D341Med (cell line): ENCODE measurements at regions not wholly inside any gene's neighbourhood (a gene's known extent, or its start where the extent isn't known, plus 50 kb on each side); places are given as distances from the start of the nearest gene placed in this dataset.

Source experiments
- DNase-seq: peaks from one replicate; pipeline ENCODE4 v3.0.0; 2012; ENCODE audit warnings: low spot score

- no peak for DNase-seq
These were observed 320.9 kb upstream of the PRDM1 start for GRCh38 chr6:105765239-105765638.

GRCh38 chr6:105764315-105764714 is 321.8 kb upstream of the PRDM1 start:
- no peak for DNase-seq

DNA sequence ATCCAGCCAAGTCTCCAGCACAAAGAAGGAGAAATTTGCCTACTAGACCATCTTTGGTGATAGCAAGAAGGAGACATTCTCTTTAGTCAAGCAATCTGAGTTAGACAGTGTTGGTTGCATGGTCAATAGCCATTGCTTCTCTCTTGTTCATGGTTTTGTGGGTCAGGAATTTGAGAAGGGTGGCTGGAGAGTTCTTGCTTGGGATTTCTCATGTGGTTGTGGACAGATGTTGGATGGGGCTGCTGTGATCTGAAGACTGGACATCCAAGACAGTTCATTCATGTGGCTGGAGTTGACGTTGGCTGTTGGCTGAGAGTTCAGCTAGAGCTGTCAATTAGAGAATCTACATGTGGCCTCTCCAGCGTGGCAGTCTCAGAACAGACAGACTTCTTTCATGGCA is 322.3 kb upstream of the PRDM1 start:
- no peak for DNase-seq

- DNase-seq, result no peak
These were observed 325.4 kb upstream of the PRDM1 start for GRCh38 chr6:105760746-105761145.

GRCh38 chr6:105759946-105760345 is 326.2 kb upstream of the PRDM1 start:
- no peak for DNase-seq

DNA sequence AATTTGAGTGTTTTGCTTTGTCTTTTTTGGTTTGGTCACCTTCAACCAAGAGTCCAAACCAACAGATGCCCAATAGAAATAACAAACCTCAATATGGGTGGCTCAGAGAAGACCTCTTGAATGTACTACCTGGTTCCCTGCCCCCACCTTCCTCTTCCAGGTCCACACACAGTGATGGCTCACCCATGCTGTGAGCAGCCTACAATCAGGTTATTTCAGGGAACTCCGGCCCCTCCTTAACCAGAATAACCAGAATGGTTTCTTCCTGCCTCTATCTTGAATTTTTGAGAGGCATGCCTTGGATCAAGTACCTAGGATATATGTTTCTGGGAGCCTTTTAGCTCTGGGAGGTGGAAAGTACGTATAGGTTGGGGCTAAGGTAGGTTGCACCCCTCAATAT is 327.1 kb upstream of the PRDM1 start:
- DNase-seq, result no peak

GRCh38 chr6:105757512-105758200 is 328.5 kb upstream of the PRDM1 start:
- no peak for DNase-seq

DNA sequence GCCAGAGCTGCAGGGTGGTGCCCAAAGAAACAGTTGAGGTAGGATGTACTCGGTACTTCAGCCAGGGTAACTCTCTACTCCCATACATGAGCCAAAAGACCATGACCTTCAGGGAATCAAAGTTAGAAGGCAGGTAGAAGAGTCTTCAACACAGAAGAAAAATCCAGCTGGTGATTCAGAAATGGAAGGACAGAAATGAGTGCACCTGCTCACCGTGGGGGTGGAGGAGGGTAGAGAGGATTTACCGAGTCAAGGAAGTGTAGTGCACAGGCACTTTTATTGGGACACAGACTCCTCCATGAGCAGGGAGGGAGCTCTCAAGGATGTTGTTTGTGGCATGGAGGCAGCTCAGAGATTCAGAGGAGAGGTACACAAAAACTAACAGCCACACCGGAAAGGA is 330.3 kb upstream of the PRDM1 start:
- no peak for DNase-seq

GRCh38 chr6:105753620-105754211 is 332.4 kb upstream of the PRDM1 start:
- no peak for DNase-seq

DNA sequence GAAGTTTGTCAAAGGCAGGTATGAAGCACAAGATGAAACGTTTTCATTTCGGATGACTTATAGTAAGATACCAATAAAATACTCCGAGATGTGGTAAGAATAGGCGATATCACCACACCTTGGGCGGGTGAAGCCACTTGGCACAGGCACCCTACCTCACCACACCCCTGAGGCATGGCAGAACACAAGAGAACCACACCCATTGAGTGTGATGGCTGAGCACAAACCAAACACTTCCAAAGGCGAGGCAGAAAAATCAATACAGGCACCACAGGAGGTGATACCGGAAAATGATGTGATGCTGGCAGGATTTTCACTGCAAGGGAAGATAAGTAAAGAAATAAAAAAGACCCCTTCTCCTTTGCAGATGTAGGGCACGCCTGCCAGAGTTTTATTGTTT is 332.9 kb upstream of the PRDM1 start:
- DNase-seq, result no peak

DNA sequence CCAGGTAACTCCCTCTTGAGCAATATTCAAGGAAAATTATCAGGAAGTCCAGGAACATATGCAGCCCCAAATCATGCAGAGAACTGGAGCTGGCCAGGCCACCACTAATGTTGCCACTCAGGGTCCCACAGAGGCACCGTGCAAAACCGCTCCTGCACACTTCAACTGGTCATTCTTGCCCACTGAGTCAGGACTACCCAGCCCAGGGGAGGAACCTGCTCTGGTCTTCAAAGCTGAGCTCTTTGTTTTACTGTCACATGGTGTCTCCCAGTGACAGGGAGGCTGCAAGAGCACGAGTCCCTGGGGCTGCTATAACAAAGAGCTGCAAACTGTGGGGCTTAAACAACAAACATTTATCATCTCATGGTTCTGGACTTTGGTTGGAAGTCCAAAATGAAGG is 336.0 kb upstream of the PRDM1 start:
- no peak for DNase-seq

DNA sequence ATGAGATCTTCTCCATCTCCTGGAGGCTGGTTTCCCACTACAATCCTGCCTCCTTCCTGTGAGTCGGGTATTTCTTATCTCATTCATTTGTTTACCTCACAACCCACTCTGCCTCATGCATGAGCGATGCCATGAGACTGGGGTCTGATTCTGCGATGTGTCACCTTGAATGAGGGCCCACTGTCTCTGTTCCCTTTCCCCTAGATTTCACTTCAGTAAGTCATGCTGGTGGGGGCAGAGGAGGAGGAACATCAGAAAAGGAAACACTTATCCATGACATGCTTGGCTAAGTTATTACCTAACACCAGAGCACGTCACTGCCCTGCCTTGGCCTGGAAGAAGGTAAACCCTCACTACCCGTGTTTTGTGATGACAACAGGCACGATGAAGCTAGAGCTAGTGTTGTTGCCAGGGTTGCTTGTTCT is 337.4 kb upstream of the PRDM1 start:
- DNase-seq, result no peak

DNA sequence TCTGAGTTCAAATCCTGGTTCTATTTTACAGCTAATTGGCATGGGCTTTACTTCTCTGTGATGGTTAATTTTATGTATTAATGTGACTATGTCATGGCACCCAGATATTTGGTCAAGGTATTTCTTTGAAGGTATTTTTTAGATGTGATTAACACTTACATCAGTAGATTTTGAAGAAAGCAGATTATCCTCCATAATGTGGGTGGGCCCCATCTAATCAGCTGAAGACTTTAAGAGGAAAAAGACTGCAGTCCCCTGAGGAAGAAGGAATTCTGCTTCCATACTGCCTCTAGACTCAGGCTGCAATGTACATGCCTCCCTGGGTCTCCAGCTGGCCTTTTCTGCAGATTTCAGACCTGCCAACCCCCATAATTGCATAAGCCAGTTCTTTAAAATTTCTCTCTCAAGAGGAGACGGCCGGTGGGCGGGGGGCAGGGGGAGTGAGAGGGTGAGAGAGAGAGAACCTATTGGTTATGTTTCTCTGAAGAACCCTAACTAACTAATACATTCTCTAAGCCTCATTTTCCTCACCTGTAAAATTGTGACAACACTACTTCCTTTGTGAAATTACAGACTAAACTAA is 338.2 kb upstream of the PRDM1 start:
- DNase-seq, result no peak

DNA sequence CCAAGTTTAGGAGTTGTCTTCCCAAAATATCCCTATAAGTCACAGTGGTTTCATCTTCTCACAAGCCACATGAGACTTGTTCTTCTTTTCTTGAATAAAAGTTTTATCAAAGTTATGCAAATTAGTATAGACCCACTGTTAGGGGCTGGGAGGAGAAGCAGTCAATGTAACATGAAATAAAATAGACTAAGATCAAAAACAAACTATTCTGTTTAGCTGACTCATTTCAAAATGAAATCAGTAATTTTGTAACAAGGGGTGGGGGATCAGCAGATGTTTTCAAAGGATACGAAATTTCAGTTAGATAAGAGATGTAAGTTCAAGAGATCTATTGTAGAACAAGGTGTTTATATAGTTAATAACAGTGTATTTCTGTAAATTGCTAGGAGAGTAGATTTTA is 339.6 kb upstream of the PRDM1 start:
- no peak for DNase-seq

GRCh38 chr6:105746130-105746505 is 340.0 kb upstream of the PRDM1 start:
- no peak for DNase-seq

GRCh38 chr6:105745464-105746129 is 340.5 kb upstream of the PRDM1 start:
- no peak for DNase-seq

DNA sequence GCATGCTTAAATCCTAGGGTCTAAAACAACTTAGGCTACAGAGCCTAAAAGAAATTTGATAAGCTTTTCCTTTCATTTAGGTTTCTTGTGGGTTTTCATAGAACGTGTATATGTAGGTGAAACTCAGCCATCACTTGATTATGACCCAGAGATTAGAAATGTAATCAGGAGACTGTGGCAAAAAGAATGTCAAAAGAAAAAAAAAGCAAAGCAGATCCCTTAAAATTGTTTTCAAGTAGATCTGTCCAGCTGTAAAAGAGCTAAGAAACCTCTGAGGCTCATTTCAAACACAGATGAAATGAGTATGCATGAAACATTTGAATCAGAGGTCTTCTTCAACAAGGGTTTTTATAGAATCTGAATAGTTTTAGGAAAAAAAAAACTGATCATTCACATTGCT is 341.3 kb upstream of the PRDM1 start:
- DNase-seq, result no peak

GRCh38 chr6:105740946-105741645 is 338.2 kb upstream of the PREP start:
- no peak for DNase-seq

- no peak for DNase-seq
These were observed 336.9 kb upstream of the PREP start for GRCh38 chr6:105739764-105740163.

DNA sequence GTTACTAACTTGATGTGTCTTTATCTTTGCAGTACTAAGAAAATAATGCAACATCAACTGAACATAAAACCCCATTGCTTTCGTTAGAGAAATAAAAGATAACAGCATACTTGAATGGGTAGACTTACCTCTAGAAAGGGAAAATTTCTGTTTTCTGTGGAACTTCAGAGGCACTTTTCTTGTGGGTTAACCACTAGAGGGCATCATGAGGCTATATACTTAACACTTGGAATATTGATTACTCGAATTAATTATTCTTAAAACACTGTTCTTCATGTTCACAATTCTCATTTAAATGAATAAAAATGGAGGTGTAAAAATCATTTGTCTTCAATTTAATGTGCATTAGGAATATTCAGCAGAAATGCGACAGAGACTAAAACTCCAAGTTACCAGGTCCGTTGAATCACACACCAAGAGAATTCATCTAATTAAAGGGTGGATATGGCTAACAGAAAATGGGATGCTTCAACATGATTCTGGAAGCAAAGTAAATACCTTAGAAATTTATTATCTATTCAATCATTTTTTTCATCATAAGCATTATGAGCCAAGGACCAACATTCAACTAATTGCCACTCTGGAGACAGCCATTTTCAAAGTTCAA is 330.8 kb upstream of the PREP start:
- DNase-seq, result no peak

- no peak for DNase-seq
These were observed 326.1 kb upstream of the PREP start for GRCh38 chr6:105728995-105729394.
